ENCODE measurements at regions not wholly inside any gene's neighbourhood (a gene's known extent, or its start where the extent isn't known, plus 50 kb on each side); places are given as distances from the start of the nearest gene placed in this dataset.

GRCh38 chr2:150008901-150009300 lies 421.3 kb upstream of the MMADHC start:
- TF ChIP-seq CTCF (IDR thresholded peaks at IDR 0.05; ENCODE audit: extremely low read depth, insufficient read depth, missing control alignments) = no peak
- DNase-seq (ENCODE audit: low spot score) = no peak
- in situ Hi-C loops (cut with MboI; ENCODE audit: low pct_unique_long_range_greater_than_20kb, low sequenced_read_pairs, unreplicated experiment) = no loop called here

GRCh38 chr2:150007815-150008430 lies 420.3 kb upstream of the MMADHC start:
- TF ChIP-seq CTCF (IDR thresholded peaks at IDR 0.05; ENCODE audit: extremely low read depth, insufficient read depth, missing control alignments) = no peak
- no peak for DNase-seq (ENCODE audit: low spot score)
- in situ Hi-C loops (cut with MboI; ENCODE audit: low pct_unique_long_range_greater_than_20kb, low sequenced_read_pairs, unreplicated experiment) = no loop called here

GRCh38 chr2:150006591-150006990 lies 419.0 kb upstream of the MMADHC start:
- no peak for DNase-seq (ENCODE audit: low spot score)
- in situ Hi-C loops (cut with MboI; ENCODE audit: low pct_unique_long_range_greater_than_20kb, low sequenced_read_pairs, unreplicated experiment) = no loop called here
- no peak for TF ChIP-seq CTCF (IDR thresholded peaks at IDR 0.05; ENCODE audit: extremely low read depth, insufficient read depth, missing control alignments)

- DNase-seq (ENCODE audit: low spot score) = no peak
- no peak for TF ChIP-seq CTCF (IDR thresholded peaks at IDR 0.05; ENCODE audit: extremely low read depth, insufficient read depth, missing control alignments)
- in situ Hi-C loops (cut with MboI; ENCODE audit: low pct_unique_long_range_greater_than_20kb, low sequenced_read_pairs, unreplicated experiment) = no loop called here
These were observed 416.0 kb upstream of the MMADHC start for GRCh38 chr2:150003544-150003943.

- TF ChIP-seq CTCF (IDR thresholded peaks at IDR 0.05; ENCODE audit: extremely low read depth, insufficient read depth, missing control alignments) = no peak
- DNase-seq (ENCODE audit: low spot score) = no peak
- in situ Hi-C loops (cut with MboI; ENCODE audit: low pct_unique_long_range_greater_than_20kb, low sequenced_read_pairs, unreplicated experiment) = no loop called here
These were observed 414.2 kb upstream of the MMADHC start for GRCh38 chr2:150001788-150002187.

- in situ Hi-C loops (cut with MboI; ENCODE audit: low pct_unique_long_range_greater_than_20kb, low sequenced_read_pairs, unreplicated experiment) = no loop called here
- DNase-seq (ENCODE audit: low spot score) = no peak
- no peak for TF ChIP-seq CTCF (IDR thresholded peaks at IDR 0.05; ENCODE audit: extremely low read depth, insufficient read depth, missing control alignments)
These were observed 409.3 kb upstream of the MMADHC start for GRCh38 chr2:149996901-149997300.

Data from GM13977 (cell line).